IMR-90 (cell line): ENCODE measurements at regions not wholly inside any gene's neighbourhood (a gene's known extent, or its start where the extent isn't known, plus 50 kb on each side); places are given as distances from the start of the nearest gene placed in this dataset.

ENCODE experiments used
- ATAC-seq: fragments of 200-7000 bp; cut with Tn5 transposase; 2 replicates; pipeline ENCODE4 v1.9.1; 2020; ENCODE audit warnings: low read depth, mild to moderate bottlenecking, moderate library complexity
- BruUV-seq: library from RNA; stranded (reverse); fragments of 400-500 nt; replicated peaks from 2 replicates; lab custom pipeline; 2021; lab: Mats Ljungman, UMichigan
- CTCF ChIA-PET: fragments of 300-600 bp; formaldehyde crosslinking; extraction: SDS; loops from one replicate; lab custom pipeline; 2021; ENCODE audit warnings: antibody characterized with exemption; lab: Yijun Ruan, JAX
- POLR2A ChIA-PET: fragments of 300-600 bp; sonication (Branson Sonifier 250); formaldehyde crosslinking; loops from one replicate; lab custom pipeline; 2022; ENCODE audit warnings: antibody characterized with exemption; ENCODE audit not compliant: unreplicated experiment; lab: Charles Lee
- DNase-seq: peaks from one replicate; pipeline ENCODE4 v3.0.0; 2013
- H2AFZ ChIP-seq: replicated peaks from 2 replicates; pipeline ENCODE3; 2013; ENCODE audit warnings: low read length, mild to moderate bottlenecking; ENCODE audit not compliant: poor library complexity
- H2AK5ac ChIP-seq: 2 replicates; pipeline ENCODE4 v1.6.1; 2013; ENCODE audit warnings: low read depth, low read length, inconsistent platforms
- H2AK9ac ChIP-seq: replicated peaks from 2 replicates; pipeline ENCODE3; 2013; ENCODE audit warnings: mild to moderate bottlenecking, low read depth, low read length, moderate library complexity; ENCODE audit not compliant: poor library complexity
- H2BK120ac ChIP-seq: 2 replicates; pipeline ENCODE4 v1.6.1; 2013; ENCODE audit warnings: low read depth, low read length, inconsistent platforms
- H2BK15ac ChIP-seq: 3 replicates; pipeline ENCODE4 v1.6.1; 2013; ENCODE audit warnings: low read depth, low read length, inconsistent platforms
- H2BK20ac ChIP-seq: 2 replicates; pipeline ENCODE4 v1.6.1; 2013; ENCODE audit warnings: low read depth, mild to moderate bottlenecking, inconsistent platforms, low read length, moderate library complexity
- H2BK5ac ChIP-seq: 2 replicates; pipeline ENCODE4 v1.6.1; 2013; ENCODE audit warnings: mild to moderate bottlenecking, low read depth, low read length, inconsistent platforms; ENCODE audit not compliant: poor library complexity, severe bottlenecking
- H3K14ac ChIP-seq: replicated peaks from 2 replicates; pipeline ENCODE4 v1.6.1; 2013; ENCODE audit warnings: low read depth, low read length, inconsistent platforms
- H3K18ac ChIP-seq: 2 replicates; pipeline ENCODE4 v1.6.1; 2013; ENCODE audit warnings: low read depth, low read length, control low read depth
- H3K23ac ChIP-seq: 2 replicates; pipeline ENCODE4 v1.6.1; 2013; ENCODE audit warnings: low read depth, low read length, inconsistent platforms
- H3K27ac ChIP-seq: 2 replicates; pipeline ENCODE4 v1.5.1; 2013; ENCODE audit warnings: mild to moderate bottlenecking, control low read depth, low read length; ENCODE audit not compliant: insufficient read depth
- H3K27me3 ChIP-seq: 2 replicates; pipeline ENCODE4 v1.6.1; 2013; ENCODE audit warnings: low read length; ENCODE audit not compliant: control insufficient read depth, insufficient read depth
- H3K36me3 ChIP-seq: 2 replicates; pipeline ENCODE4 v1.6.1; 2013; ENCODE audit warnings: low read length, mixed read lengths; ENCODE audit not compliant: control insufficient read depth, insufficient read depth
- H3K4ac ChIP-seq: 2 replicates; pipeline ENCODE4 v1.6.1; 2013; ENCODE audit warnings: low read depth, low read length, inconsistent platforms
- H3K4me1 ChIP-seq: 2 replicates; pipeline ENCODE4 v1.6.1; 2013; ENCODE audit warnings: low read length, mixed read lengths; ENCODE audit not compliant: control insufficient read depth, insufficient read depth
- H3K4me2 ChIP-seq: 2 replicates; pipeline ENCODE4 v1.6.1; 2013; ENCODE audit warnings: low read depth, mild to moderate bottlenecking, control low read depth, low read length, moderate library complexity
- H3K4me3 ChIP-seq: 2 replicates; pipeline ENCODE4 v1.5.1; 2013; ENCODE audit warnings: low read depth, mild to moderate bottlenecking, control low read depth, low read length, moderate library complexity; ENCODE audit not compliant: insufficient read depth
- H3K56ac ChIP-seq: 2 replicates; pipeline ENCODE4 v1.6.1; 2013; ENCODE audit warnings: low read length, inconsistent platforms; ENCODE audit not compliant: insufficient read depth; ENCODE audit errors: extremely low read depth
- H3K79me1 ChIP-seq, 2 experiments: 2 replicates each; pipeline ENCODE4 v1.6.1; 2013; ENCODE audit warnings: low read length in 2 of 2, inconsistent platforms in 1 of 2, low read depth in 1 of 2
- H3K9ac ChIP-seq: 2 replicates; pipeline ENCODE4 v1.6.1; 2013; ENCODE audit warnings: low read depth, low read length, control low read depth
- H3K9me1 ChIP-seq: 2 replicates; pipeline ENCODE4 v1.6.1; 2013; ENCODE audit warnings: low read length, inconsistent platforms; ENCODE audit not compliant: insufficient read depth
- H3K9me3 ChIP-seq: 2 replicates; pipeline ENCODE4 v1.6.1; 2013; ENCODE audit warnings: low read length; ENCODE audit not compliant: control insufficient read depth, insufficient read depth
- H4K20me1 ChIP-seq: 2 replicates; pipeline ENCODE4 v1.6.1; 2013; ENCODE audit warnings: low read length, inconsistent platforms; ENCODE audit not compliant: insufficient read depth
- H4K5ac ChIP-seq: 2 replicates; pipeline ENCODE4 v1.6.1; 2013; ENCODE audit warnings: mild to moderate bottlenecking, low read depth, low read length, control low read depth
- H4K8ac ChIP-seq, 2 experiments: 2 replicates each; pipeline ENCODE4 v1.6.1; 2013; ENCODE audit warnings: low read depth in 2 of 2, low read length in 2 of 2, control low read depth in 1 of 2, inconsistent platforms in 1 of 2
- H4K91ac ChIP-seq: 2 replicates; pipeline ENCODE4 v1.6.1; 2013; ENCODE audit warnings: low read depth, low read length, inconsistent platforms; ENCODE audit not compliant: insufficient read depth
- CHD1 ChIP-seq: IDR thresholded peaks from 2 replicates; pipeline ENCODE4 v1.6.1; 2012; ENCODE audit warnings: low read depth, low read length, improper control_type of control experiment
- ELK1 ChIP-seq: fragments of 150-350 bp; IDR thresholded peaks from 2 replicates; pipeline ENCODE4 v1.6.1; 2016; ENCODE audit warnings: low read depth, mild to moderate bottlenecking, low read length, moderate library complexity, borderline replicate concordance
- FOS ChIP-seq: fragments of 150-350 bp; IDR thresholded peaks from 2 replicates; pipeline ENCODE4 v1.6.1; 2016; ENCODE audit warnings: low read depth, low read length
- MAFK ChIP-seq: IDR thresholded peaks from 2 replicates; pipeline ENCODE4 v1.6.1; 2012; ENCODE audit warnings: low read depth, low read length, improper control_type of control experiment
- NFE2L2 ChIP-seq: fragments of 150-350 bp; IDR thresholded peaks from 2 replicates; pipeline ENCODE4 v1.6.1; 2016; ENCODE audit warnings: low read depth, mild to moderate bottlenecking, low read length
- POLR2A ChIP-seq: IDR thresholded peaks from 2 replicates; pipeline ENCODE4 v1.6.1; 2012; ENCODE audit warnings: mild to moderate bottlenecking, low read depth, low read length
- RCOR1 ChIP-seq: IDR thresholded peaks from 2 replicates; pipeline ENCODE4 v1.6.1; 2012; ENCODE audit warnings: mild to moderate bottlenecking, low read length, improper control_type of control experiment; ENCODE audit not compliant: insufficient replicate concordance
- RFX5 ChIP-seq: IDR thresholded peaks from 2 replicates; pipeline ENCODE4 v1.8.0; 2012; ENCODE audit warnings: low read depth, mild to moderate bottlenecking, low read length, moderate library complexity
- WGBS, 2 experiments: methylation state at CpG; one replicate each; pipeline versions ENCODE4 v1.1.5 to v1.1.7; 2013; ENCODE audit warnings: missing lambda C conversion rate in 2 of 2; ENCODE audit not compliant: insufficient read length in 1 of 2; ENCODE audit errors: extremely low coverage in 2 of 2; 5-methylcytosine and 5-hydroxymethylcytosine counted together
- dilution Hi-C: fragments of 300-500 bp; cut with HindIII; formaldehyde crosslinking; loops from one replicate; pipeline ENCODE4 v1.14.3; 2018; ENCODE audit warnings: low sequenced_read_pairs; ENCODE audit not compliant: unreplicated experiment
- in situ Hi-C: fragments of 300-500 bp; cut with MboI; formaldehyde crosslinking; loops from 3 replicates; pipeline ENCODE4 v1.14.3; 2019; ENCODE audit warnings: low sequenced_read_pairs, inconsistent platforms, mixed read lengths
- intact Hi-C: fragments of 100-400 bp; cut with micrococcal nuclease; formaldehyde crosslinking; loops from 2 replicates; pipeline ENCODE4 v1.10.0; 2022
- TF ChIP-seq, protein P1 (sequence below): fragments of 150-350 bp; IDR thresholded peaks from 2 replicates; pipeline ENCODE4 v1.6.1; 2017; ENCODE audit warnings: mild to moderate bottlenecking, antibody characterized with exemption, low read length, low read depth

DNA sequence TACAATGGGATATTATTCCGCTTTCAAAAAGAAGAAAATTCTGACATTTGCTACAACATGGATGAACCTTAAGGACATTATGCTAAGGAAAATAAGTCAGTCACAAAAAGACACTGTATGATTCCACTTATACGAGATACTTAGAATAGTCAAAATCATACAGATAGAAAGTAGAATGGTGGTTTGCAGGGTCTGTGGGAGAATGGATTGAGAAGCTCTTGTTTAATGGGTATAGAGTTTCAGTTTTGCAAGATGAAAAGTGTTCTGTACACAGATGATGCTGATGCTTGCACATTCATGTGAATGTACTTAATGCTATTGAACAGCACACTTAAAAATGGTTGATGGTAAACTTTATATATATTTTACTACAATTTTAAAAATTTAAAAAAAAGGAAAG lies 2050.7 kb upstream of the WWC1 start:
- intact Hi-C loops: no loop called here
- CTCF ChIA-PET: interaction anchor here (1.2 kb wide), 1 partner anchor 17 kb away, joined by 3 read pairs; no protein-coding TSS in a partner anchor

More for the DNA sequence above, 2050.7 kb upstream of the WWC1 start:
- no peaks in the 10 kb centered on the region for H3K27me3 ChIP-seq
- H3K14ac ChIP-seq: no peak overlapping the region
- POLR2A ChIA-PET: no interaction called here
- in situ Hi-C loops (no loop called here), dilution Hi-C loops (no loop called here)
- H3K79me1 ChIP-seq: no peaks in the 10 kb centered on the region
- no peaks in the 10 kb centered on the region for H3K9me1 ChIP-seq
- H2AK5ac ChIP-seq: no peak overlapping the region
- H3K9me3 ChIP-seq: no peaks in the 10 kb centered on the region
- no peak overlapping the region for H2AK9ac ChIP-seq
- H3K9ac ChIP-seq: no peak overlapping the region
- no peak overlapping the region for H4K91ac ChIP-seq
- DNase-seq (no peak), ATAC-seq (no peak)
- H2AFZ ChIP-seq: no peak overlapping the region
- TF ChIP-seq RFX5 (no peak), ELK1 (no peak), NFE2L2 (no peak), RCOR1 (no peak), FOS (no peak), MAFK (no peak), CHD1 (no peak), POLR2A (no peak)
- TF ChIP-seq, protein P1, sequence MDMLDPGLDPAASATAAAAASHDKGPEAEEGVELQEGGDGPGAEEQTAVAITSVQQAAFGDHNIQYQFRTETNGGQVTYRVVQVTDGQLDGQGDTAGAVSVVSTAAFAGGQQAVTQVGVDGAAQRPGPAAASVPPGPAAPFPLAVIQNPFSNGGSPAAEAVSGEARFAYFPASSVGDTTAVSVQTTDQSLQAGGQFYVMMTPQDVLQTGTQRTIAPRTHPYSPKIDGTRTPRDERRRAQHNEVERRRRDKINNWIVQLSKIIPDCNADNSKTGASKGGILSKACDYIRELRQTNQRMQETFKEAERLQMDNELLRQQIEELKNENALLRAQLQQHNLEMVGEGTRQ: no peak
- no peak overlapping the region for H2BK120ac ChIP-seq
- H2BK20ac ChIP-seq: no peak overlapping the region
- H4K5ac ChIP-seq: no peak overlapping the region
- H3K4ac ChIP-seq: no peak overlapping the region
- no peaks in the 10 kb centered on the region for H3K4me1 ChIP-seq
- H2BK15ac ChIP-seq: no peak overlapping the region
- no peak overlapping the region for H3K27ac ChIP-seq
- H3K56ac ChIP-seq: no peak overlapping the region
- no peak overlapping the region for H3K4me3 ChIP-seq
- no TSS peak for BruUV-seq
- WGBS, 2 experiments: no CpG with 5 or more reads among the region's 2 CpGs
- no peak overlapping the region for H3K18ac ChIP-seq
- no peak overlapping the region for H4K8ac ChIP-seq
- no peaks in the 10 kb centered on the region for H3K36me3 ChIP-seq
- H3K23ac ChIP-seq: no peak overlapping the region
- no peak overlapping the region for H3K4me2 ChIP-seq
- no peak overlapping the region for H2BK5ac ChIP-seq
- no peaks in the 10 kb centered on the region for H4K20me1 ChIP-seq
